A549 (cell line): ENCODE measurements at regions not wholly inside any gene's neighbourhood (a gene's known extent, or its start where the extent isn't known, plus 50 kb on each side); places are given as distances from the start of the nearest gene placed in this dataset.

Experiments used
- ATAC-seq, 2 experiments: fragments of 200-7000 bp in 1 of 2; fragments of >200 bp in 1 of 2; cut with Nextera tagmentation in 1 of 2; cut with Tn5 transposase in 1 of 2; 3 replicates each; pipeline versions ENCODE4 v1.8.0 to v1.9.1; 2018 to 2020; ENCODE audit warnings: mild to moderate bottlenecking in 1 of 2, moderate library complexity in 1 of 2
- CTCF ChIA-PET: fragments of 300-600 bp; sonication (Branson Sonifier 250); formaldehyde crosslinking; extraction: SDS; loops from one replicate; lab custom pipeline; 2021; ENCODE audit warnings: antibody characterized with exemption, inconsistent platforms; lab: Yijun Ruan, JAX
- POLR2A ChIA-PET: fragments of 350-600 bp; formaldehyde crosslinking; extraction: SDS; loops from one replicate; lab custom pipeline; 2021; ENCODE audit warnings: antibody characterized with exemption, inconsistent platforms; lab: Yijun Ruan, JAX
- DNase-seq, 2 experiments: peaks; one replicate each; pipeline versions ENCODE4 v3.0.0 to v3.0.0-alpha.2; 2011 to 2016; ENCODE audit warnings: low read depth in 1 of 2, low spot score in 1 of 2
- FAIRE-seq: peaks from 2 replicates; lab custom pipeline; 2011; peaks lifted over from hg19 to GRCh38; lab: Jason Lieb, UNC
- H3K27ac ChIP-seq, 2 experiments: fragments of >200 bp; sonication (Bioruptor Twin); formaldehyde crosslinking; 3 replicates each; pipeline ENCODE4 v1.5.1; 2016 to 2017
- H3K4me1 ChIP-seq: fragments of >200 bp; sonication (Bioruptor Twin); formaldehyde crosslinking; 3 replicates; pipeline ENCODE4 v1.6.1; 2016
- H3K4me2 ChIP-seq: fragments of >200 bp; sonication (Bioruptor Twin); formaldehyde crosslinking; 3 replicates; pipeline ENCODE4 v1.6.1; 2016
- H3K4me3 ChIP-seq: fragments of >200 bp; sonication (Bioruptor Twin); formaldehyde crosslinking; 3 replicates; pipeline ENCODE4 v1.5.1; 2016
- H3K9me3 ChIP-seq: fragments of >200 bp; sonication (Bioruptor Twin); formaldehyde crosslinking; 3 replicates; pipeline ENCODE4 v1.6.1; 2016
- ATOH8 ChIP-seq: fragments of 250-450 bp; sonication (Bioruptor Pico); IDR thresholded peaks from 2 replicates; pipeline ENCODE4 v1.5.0; 2020; ENCODE audit warnings: low read depth, mild to moderate bottlenecking, moderate library complexity
- BCL3 ChIP-seq: fragments of >200 bp; sonication (Bioruptor Twin); formaldehyde crosslinking; IDR thresholded peaks from 3 replicates; pipeline ENCODE4 v1.6.1; 2016
- CBX8 ChIP-seq: fragments of 200-600 bp; sonication (generic); IDR thresholded peaks from 2 replicates; pipeline ENCODE4 v1.6.1; 2016
- CTCF ChIP-seq: fragments of >200 bp; sonication (Bioruptor Twin); formaldehyde crosslinking; IDR thresholded peaks from 3 replicates; pipeline ENCODE4 v1.5.1; 2016
- E2F6 ChIP-seq: IDR thresholded peaks from 2 replicates; pipeline ENCODE4 v1.6.1; 2012; ENCODE audit warnings: low read depth, borderline replicate concordance
- ELK1 ChIP-seq: fragments of 150-350 bp; IDR thresholded peaks from 2 replicates; pipeline ENCODE4 v1.6.1; 2014; ENCODE audit warnings: low read depth, mild to moderate bottlenecking, low read length
- FOSB ChIP-seq: fragments of 250-450 bp; sonication (Bioruptor Pico); IDR thresholded peaks from 2 replicates; pipeline ENCODE4 v1.5.0; 2020; ENCODE audit warnings: mild to moderate bottlenecking, moderate library complexity
- FOSL2 ChIP-seq, 2 experiments: fragments of 450-650 bp in 1 of 2; fragments of >200 bp in 1 of 2; sonication (Bioruptor Twin) in 1 of 2; formaldehyde crosslinking; IDR thresholded peaks; 2 replicates each; pipeline versions ENCODE4 v1.5.0 to v1.6.1; 2016 to 2020; ENCODE audit warnings: mild to moderate bottlenecking in 1 of 2, moderate library complexity in 1 of 2
- GATA3 ChIP-seq: IDR thresholded peaks from 2 replicates; pipeline ENCODE4 v1.6.1; 2012; ENCODE audit warnings: borderline replicate concordance
- HES2 ChIP-seq: fragments of >200 bp; sonication (Bioruptor Twin); formaldehyde crosslinking; IDR thresholded peaks from 2 replicates; pipeline ENCODE4 v1.6.1; 2016
- HMGXB4 ChIP-seq: fragments of 250-450 bp; sonication (Bioruptor Pico); IDR thresholded peaks from 2 replicates; pipeline ENCODE4 v1.5.0; 2021; ENCODE audit warnings: mild to moderate bottlenecking, moderate library complexity, borderline replicate concordance
- JUN ChIP-seq, 2 experiments: fragments of >200 bp; sonication (Bioruptor Twin); formaldehyde crosslinking; IDR thresholded peaks; 2 replicates in 1 of 2; 3 replicates in 1 of 2; pipeline ENCODE4 v1.6.1; 2016 to 2017
- JUNB ChIP-seq: fragments of >200 bp; sonication (Bioruptor Twin); formaldehyde crosslinking; IDR thresholded peaks from 2 replicates; pipeline ENCODE4 v1.6.1; 2016
- KDM1A ChIP-seq: fragments of 200-600 bp; sonication (generic); IDR thresholded peaks from 2 replicates; pipeline ENCODE4 v1.6.1; 2016; ENCODE audit warnings: low read depth, mild to moderate bottlenecking
- MAFK ChIP-seq: fragments of 450-650 bp; IDR thresholded peaks from 2 replicates; pipeline ENCODE4 v1.6.1; 2014; ENCODE audit not compliant: partially characterized antibody
- MYC ChIP-seq: IDR thresholded peaks from 2 replicates; pipeline ENCODE4 v1.6.1; 2012; ENCODE audit warnings: mild to moderate bottlenecking, inconsistent platforms, low read length, improper control_type of control experiment, borderline replicate concordance
- NFE2L2 ChIP-seq: fragments of 150-350 bp; conservative IDR thresholded peaks from 2 replicates; pipeline ENCODE4 v1.6.1; 2014; ENCODE audit warnings: low read length
- POLR2AphosphoS2 ChIP-seq: conservative IDR thresholded peaks from 2 replicates; pipeline ENCODE4 v1.6.1; 2012; ENCODE audit warnings: low read length, improper control_type of control experiment, inconsistent platforms
- RAD21 ChIP-seq, 2 experiments: fragments of >200 bp in 1 of 2; sonication (Bioruptor Twin) in 1 of 2; formaldehyde crosslinking in 1 of 2; IDR thresholded peaks in 1 of 2; conservative IDR thresholded peaks in 1 of 2; 2 replicates in 1 of 2; 3 replicates in 1 of 2; pipeline ENCODE4 v1.6.1; 2012 to 2018; ENCODE audit warnings: inconsistent platforms in 1 of 2
- RNF2 ChIP-seq: fragments of 200-600 bp; sonication (generic); IDR thresholded peaks from 2 replicates; pipeline ENCODE4 v1.6.1; 2016; ENCODE audit warnings: low read depth, mild to moderate bottlenecking, antibody characterized with exemption, moderate library complexity, borderline replicate concordance
- SMC3 ChIP-seq: fragments of >200 bp; sonication (Bioruptor Twin); formaldehyde crosslinking; IDR thresholded peaks from 3 replicates; pipeline ENCODE4 v1.6.1; 2018; ENCODE audit warnings: inconsistent platforms
- ZNF302 ChIP-seq: fragments of 250-450 bp; sonication (Bioruptor Pico); IDR thresholded peaks from 2 replicates; pipeline ENCODE4 v1.9.0; 2021; ENCODE audit warnings: inconsistent platforms, mild to moderate bottlenecking, moderate library complexity
- WGBS: methylation state at CpG from one replicate; pipeline ENCODE4 v1.1.6; 2017; ENCODE audit errors: missing lambda C conversion rate; 5-methylcytosine and 5-hydroxymethylcytosine counted together
- TF ChIP-seq, protein P1 (sequence below): IDR thresholded peaks from 2 replicates; pipeline ENCODE4 v1.6.1; 2012

- Histone ChIP-seq H3K27ac (no peak overlapping the region), H3K4me2 (no peak overlapping the region), H3K4me3 (no peak overlapping the region), H3K9me3 (no peaks in the 10 kb centered on the region), H3K4me1 (no peaks in the 10 kb centered on the region)
- DNase-seq = peak; percentile 66
- FAIRE-seq = no peak
- ATAC-seq = peak; percentile 83 to 90
- TF ChIP-seq E2F6 (no peak), SMC3 (peak; percentile 56), JUN (IDR thresholded peaks at IDR 0.05) (no peak), POLR2AphosphoS2 (no peak), KDM1A (no peak), RAD21 (conservative IDR thresholded peaks at IDR 0.05 in 1 of 2, IDR thresholded peaks at IDR 0.05 in 1 of 2) (peak; percentile 72 to 85), CBX8 (no peak), ATOH8 (CRISPR knock-in tag) (no peak), HMGXB4 (no peak), FOSL2 (IDR thresholded peaks at IDR 0.05) (no peak), FOSL2 (CRISPR knock-in tag; IDR thresholded peaks at IDR 0.05) (no peak), CTCF (peak; percentile 60), MAFK (no peak), NFE2L2 (no peak), ELK1 (no peak), HES2 (no peak), BCL3 (no peak), ZNF302 (CRISPR knock-in tag) (no peak), JUNB (no peak), RNF2 (no peak), MYC (no peak), GATA3 (no peak), FOSB (CRISPR knock-in tag) (no peak)
- TF ChIP-seq, protein P1, sequence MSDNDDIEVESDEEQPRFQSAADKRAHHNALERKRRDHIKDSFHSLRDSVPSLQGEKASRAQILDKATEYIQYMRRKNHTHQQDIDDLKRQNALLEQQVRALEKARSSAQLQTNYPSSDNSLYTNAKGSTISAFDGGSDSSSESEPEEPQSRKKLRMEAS = no peak
- WGBS = 27% methylated on average over 5 of the region's 6 CpGs
- POLR2A ChIA-PET = no interaction called here
- CTCF ChIA-PET = interaction anchor here (0.7 to 5.0 kb wide), 26 partner anchors 10 to 520 kb away, joined by 3 to 38 read pairs (median 5); no protein-coding TSS in a partner anchor
Observed at GRCh38 chr16:49921791-49922456, 66.0 kb upstream of the ZNF423 start.
